ENCODE measurements at regions not wholly inside any gene's neighbourhood (a gene's known extent, or its start where the extent isn't known, plus 50 kb on each side); places are given as distances from the start of the nearest gene placed in this dataset.

GRCh38 chr3:166462891-166463470 is 625.8 kb upstream of the BCHE start:
- no peak overlapping the region for H3K4me2 ChIP-seq
- DNase-seq: no peak
- H3K27ac ChIP-seq (ENCODE audit: low read depth in 2 of 2, low read length in 1 of 2): no peak overlapping the region
- no peaks in the 10 kb centered on the region for H3K9me3 ChIP-seq
- no peaks in the 10 kb centered on the region for H3K36me3 ChIP-seq (replicated peaks in 1 of 2; ENCODE audit: control insufficient read depth in 1 of 2, insufficient read depth in 2 of 2, low read length in 1 of 2)
- no peaks in the 10 kb centered on the region for H3K4me1 ChIP-seq (ENCODE audit: control insufficient read depth in 1 of 2, insufficient read depth in 2 of 2, low read depth in 1 of 2, low read length in 1 of 2)
- no peaks in the 10 kb centered on the region for H3F3A ChIP-seq (replicated peaks; ENCODE audit: insufficient read depth)
- H3K79me2 ChIP-seq (ENCODE audit: insufficient read depth): no peaks in the 10 kb centered on the region
- no peaks in the 10 kb centered on the region for H3K9me2 ChIP-seq
- POLR2A ChIA-PET: no interaction called here
- H3K27me3 ChIP-seq (ENCODE audit: insufficient read depth): no peaks in the 10 kb centered on the region
- WGBS (ENCODE audit: low lambda C conversion rate): 41% methylated on average over 2 of the region's 2 CpGs
- H4K20me1 ChIP-seq (ENCODE audit: insufficient read depth): no peaks in the 10 kb centered on the region
- H2AFZ ChIP-seq (ENCODE audit: low read depth): no peak overlapping the region
- TF ChIP-seq, protein P1, sequence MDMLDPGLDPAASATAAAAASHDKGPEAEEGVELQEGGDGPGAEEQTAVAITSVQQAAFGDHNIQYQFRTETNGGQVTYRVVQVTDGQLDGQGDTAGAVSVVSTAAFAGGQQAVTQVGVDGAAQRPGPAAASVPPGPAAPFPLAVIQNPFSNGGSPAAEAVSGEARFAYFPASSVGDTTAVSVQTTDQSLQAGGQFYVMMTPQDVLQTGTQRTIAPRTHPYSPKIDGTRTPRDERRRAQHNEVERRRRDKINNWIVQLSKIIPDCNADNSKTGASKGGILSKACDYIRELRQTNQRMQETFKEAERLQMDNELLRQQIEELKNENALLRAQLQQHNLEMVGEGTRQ (IDR thresholded peaks at IDR 0.05; ENCODE audit: borderline replicate concordance, low read depth, low read length): no peak
- TF ChIP-seq TCF12 (IDR thresholded peaks at IDR 0.05) (no peak), GABPA (IDR thresholded peaks at IDR 0.05; ENCODE audit: low read depth) (no peak), PBX3 (IDR thresholded peaks at IDR 0.05) (no peak), REST (IDR thresholded peaks at IDR 0.05; ENCODE audit: low read depth, low read length) (no peak), FOXJ3 (CRISPR knock-in tag; IDR thresholded peaks at IDR 0.05) (no peak), FOXM1 (IDR thresholded peaks at IDR 0.05; ENCODE audit: low read depth) (no peak), POLR2AphosphoS5 (IDR thresholded peaks at IDR 0.05; ENCODE audit: low read depth, low read length) (no peak), RFX5 (IDR thresholded peaks at IDR 0.05; ENCODE audit: low read length) (no peak), YY1 (IDR thresholded peaks at IDR 0.05; ENCODE audit: low read depth) (no peak), SMC3 (IDR thresholded peaks at IDR 0.05; ENCODE audit: low read depth, low read length) (no peak)
- TF ChIP-seq, protein P2, sequence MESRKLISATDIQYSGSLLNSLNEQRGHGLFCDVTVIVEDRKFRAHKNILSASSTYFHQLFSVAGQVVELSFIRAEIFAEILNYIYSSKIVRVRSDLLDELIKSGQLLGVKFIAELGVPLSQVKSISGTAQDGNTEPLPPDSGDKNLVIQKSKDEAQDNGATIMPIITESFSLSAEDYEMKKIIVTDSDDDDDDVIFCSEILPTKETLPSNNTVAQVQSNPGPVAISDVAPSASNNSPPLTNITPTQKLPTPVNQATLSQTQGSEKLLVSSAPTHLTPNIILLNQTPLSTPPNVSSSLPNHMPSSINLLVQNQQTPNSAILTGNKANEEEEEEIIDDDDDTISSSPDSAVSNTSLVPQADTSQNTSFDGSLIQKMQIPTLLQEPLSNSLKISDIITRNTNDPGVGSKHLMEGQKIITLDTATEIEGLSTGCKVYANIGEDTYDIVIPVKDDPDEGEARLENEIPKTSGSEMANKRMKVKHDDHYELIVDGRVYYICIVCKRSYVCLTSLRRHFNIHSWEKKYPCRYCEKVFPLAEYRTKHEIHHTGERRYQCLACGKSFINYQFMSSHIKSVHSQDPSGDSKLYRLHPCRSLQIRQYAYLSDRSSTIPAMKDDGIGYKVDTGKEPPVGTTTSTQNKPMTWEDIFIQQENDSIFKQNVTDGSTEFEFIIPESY (IDR thresholded peaks at IDR 0.05; ENCODE audit: borderline replicate concordance, low read depth): no peak
- H3K9ac ChIP-seq: no peak overlapping the region
- CTCF ChIA-PET: no interaction called here
- no peak overlapping the region for H3K4me3 ChIP-seq (ENCODE audit: low read depth in 2 of 2, low read length in 1 of 2)
